GM12864 (cell line): ENCODE measurements at regions not wholly inside any gene's neighbourhood (a gene's known extent, or its start where the extent isn't known, plus 50 kb on each side); places are given as distances from the start of the nearest gene placed in this dataset.
A peak's percentile ranks its signal among the peaks of the same experiment; 100 is the strongest.

Source experiments
- DNase-seq: peaks from one replicate; pipeline ENCODE4 v3.0.0-alpha.2; 2011; ENCODE audit warnings: low read depth
- H3K4me3 ChIP-seq: 2 replicates; pipeline ENCODE4 v1.5.1; 2011; ENCODE audit warnings: mild to moderate bottlenecking, low read depth, low read length, control low read depth
- TF ChIP-seq, protein P1 (sequence below): IDR thresholded peaks from 2 replicates; pipeline ENCODE4 v1.5.1; 2011; ENCODE audit warnings: low read depth, mild to moderate bottlenecking, moderate library complexity, low read length, control low read depth, inconsistent platforms; ENCODE audit errors: missing control alignments

DNA sequence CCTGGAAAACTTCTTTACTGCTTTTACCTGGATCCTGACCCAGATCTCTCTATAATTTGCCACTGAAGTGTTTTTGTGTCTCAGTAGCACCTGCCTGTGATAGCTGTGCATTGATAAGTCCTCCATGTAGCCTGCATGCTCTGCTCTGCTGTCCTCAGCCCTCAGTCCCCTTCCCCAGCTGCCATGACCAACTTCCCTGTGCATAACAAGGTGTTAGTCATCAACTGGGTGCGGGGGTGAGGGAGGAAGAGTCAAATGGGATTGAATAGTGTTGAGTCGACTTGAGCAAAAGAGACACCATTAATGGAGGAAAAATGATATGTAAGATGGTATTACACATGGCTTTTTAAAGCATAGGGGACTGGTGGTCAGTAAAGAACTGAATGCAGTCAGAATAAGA, 92.2 kb upstream of the PLET1 start:
- no peak for DNase-seq
- no peak overlapping the region for H3K4me3 ChIP-seq
- TF ChIP-seq, protein P1, sequence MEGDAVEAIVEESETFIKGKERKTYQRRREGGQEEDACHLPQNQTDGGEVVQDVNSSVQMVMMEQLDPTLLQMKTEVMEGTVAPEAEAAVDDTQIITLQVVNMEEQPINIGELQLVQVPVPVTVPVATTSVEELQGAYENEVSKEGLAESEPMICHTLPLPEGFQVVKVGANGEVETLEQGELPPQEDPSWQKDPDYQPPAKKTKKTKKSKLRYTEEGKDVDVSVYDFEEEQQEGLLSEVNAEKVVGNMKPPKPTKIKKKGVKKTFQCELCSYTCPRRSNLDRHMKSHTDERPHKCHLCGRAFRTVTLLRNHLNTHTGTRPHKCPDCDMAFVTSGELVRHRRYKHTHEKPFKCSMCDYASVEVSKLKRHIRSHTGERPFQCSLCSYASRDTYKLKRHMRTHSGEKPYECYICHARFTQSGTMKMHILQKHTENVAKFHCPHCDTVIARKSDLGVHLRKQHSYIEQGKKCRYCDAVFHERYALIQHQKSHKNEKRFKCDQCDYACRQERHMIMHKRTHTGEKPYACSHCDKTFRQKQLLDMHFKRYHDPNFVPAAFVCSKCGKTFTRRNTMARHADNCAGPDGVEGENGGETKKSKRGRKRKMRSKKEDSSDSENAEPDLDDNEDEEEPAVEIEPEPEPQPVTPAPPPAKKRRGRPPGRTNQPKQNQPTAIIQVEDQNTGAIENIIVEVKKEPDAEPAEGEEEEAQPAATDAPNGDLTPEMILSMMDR, result no peak

GRCh38 chr11:112354364-112354763, 93.7 kb upstream of the PLET1 start:
- no peak for DNase-seq
- TF ChIP-seq, protein P1, result no peak
- H3K4me3 ChIP-seq, result no peak overlapping the region

GRCh38 chr11:112355726-112356125, 95.1 kb upstream of the PLET1 start:
- DNase-seq, result no peak
- no peak overlapping the region for H3K4me3 ChIP-seq
- TF ChIP-seq, protein P1, result peak; percentile 45

- DNase-seq, result no peak
- H3K4me3 ChIP-seq, result no peak overlapping the region
- TF ChIP-seq, protein P1, result no peak
Measured at GRCh38 chr11:112357488-112357887, 96.8 kb upstream of the PLET1 start.

DNA sequence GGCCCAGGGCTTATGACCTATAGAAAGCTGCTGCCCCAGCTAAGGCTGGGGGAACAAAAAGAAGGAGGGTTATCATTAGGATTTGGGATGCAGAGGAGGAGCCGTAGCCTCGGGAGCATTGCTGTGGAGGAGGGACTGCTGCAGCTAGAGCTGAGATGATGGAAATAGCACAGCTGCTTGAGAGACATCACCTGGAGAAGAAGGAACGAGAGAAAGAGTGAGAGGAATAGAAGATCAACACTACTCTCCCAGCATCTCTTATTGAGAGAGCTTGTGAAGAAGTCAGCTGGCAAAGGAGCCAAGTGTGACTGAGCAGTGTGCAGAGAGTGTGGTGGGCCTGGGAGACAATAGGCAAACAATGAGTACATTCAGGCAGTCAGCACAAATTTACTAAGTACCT, 100.7 kb upstream of the PLET1 start:
- no peak overlapping the region for H3K4me3 ChIP-seq
- DNase-seq, result no peak
- TF ChIP-seq, protein P1, result no peak

GRCh38 chr11:112363527-112363926, 102.9 kb upstream of the PLET1 start:
- TF ChIP-seq, protein P1, result no peak
- no peak for DNase-seq
- no peak overlapping the region for H3K4me3 ChIP-seq

- TF ChIP-seq, protein P1, result no peak
Measured at GRCh38 chr11:112364962-112365481, 104.4 kb upstream of the PLET1 start.

More at GRCh38 chr11:112364962-112365481, 104.4 kb upstream of the PLET1 start:
- DNase-seq, result no peak
- no peak overlapping the region for H3K4me3 ChIP-seq
